ENCODE measurements at regions not wholly inside any gene's neighbourhood (a gene's known extent, or its start where the extent isn't known, plus 50 kb on each side); places are given as distances from the start of the nearest gene placed in this dataset.

GRCh38 chr15:77798847-77799246 lies 166.1 kb upstream of the LINGO1 start:
- no peak for TF ChIP-seq CTCF (IDR thresholded peaks at IDR 0.05; ENCODE audit: extremely low read depth, missing control alignments)
- no peak for DNase-seq (ENCODE audit: low spot score)

DNA sequence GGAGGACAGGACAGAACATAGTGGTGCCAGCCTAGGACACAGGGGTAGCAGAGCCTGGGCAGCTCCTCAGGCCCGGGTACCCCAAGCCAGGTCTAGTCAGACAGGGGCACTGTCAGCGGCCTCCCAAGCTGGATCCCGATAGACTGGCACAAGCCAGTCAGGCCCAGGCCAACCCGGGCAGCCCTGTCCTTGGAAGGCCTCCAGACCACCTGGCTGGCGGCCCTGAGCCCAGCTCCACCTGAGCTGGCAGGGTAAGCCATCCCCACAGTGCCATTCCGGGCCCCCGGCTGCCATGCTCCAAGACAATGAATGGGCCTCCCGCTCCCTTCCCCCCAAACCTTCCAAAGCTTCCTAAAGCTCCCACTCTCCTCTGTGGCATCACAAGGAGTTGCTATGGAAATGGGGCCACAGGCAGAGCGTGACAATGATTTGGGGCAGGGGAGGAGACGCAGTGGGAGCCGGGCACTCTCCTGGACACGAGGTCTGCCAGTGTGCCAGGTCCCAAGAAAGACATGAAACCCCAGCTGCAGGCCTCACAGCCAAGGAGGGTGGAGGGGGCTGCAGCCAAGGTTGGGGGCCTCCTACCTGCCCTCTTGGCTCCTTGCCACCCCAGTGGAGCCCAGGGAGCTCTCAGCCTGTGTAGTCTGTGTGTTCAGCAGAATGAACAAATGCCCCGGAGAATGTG lies 165.6 kb upstream of the LINGO1 start:
- DNase-seq (ENCODE audit: low spot score), result no peak
- no peak for TF ChIP-seq CTCF (IDR thresholded peaks at IDR 0.05; ENCODE audit: extremely low read depth, missing control alignments)

GRCh38 chr15:77797270-77797669 lies 164.6 kb upstream of the LINGO1 start:
- no peak for DNase-seq (ENCODE audit: low spot score)
- TF ChIP-seq CTCF (IDR thresholded peaks at IDR 0.05; ENCODE audit: extremely low read depth, missing control alignments), result no peak

- no peak for DNase-seq (ENCODE audit: low spot score)
- TF ChIP-seq CTCF (IDR thresholded peaks at IDR 0.05; ENCODE audit: extremely low read depth, missing control alignments), result no peak
Measured at GRCh38 chr15:77796046-77796729, 163.5 kb upstream of the LINGO1 start.

DNA sequence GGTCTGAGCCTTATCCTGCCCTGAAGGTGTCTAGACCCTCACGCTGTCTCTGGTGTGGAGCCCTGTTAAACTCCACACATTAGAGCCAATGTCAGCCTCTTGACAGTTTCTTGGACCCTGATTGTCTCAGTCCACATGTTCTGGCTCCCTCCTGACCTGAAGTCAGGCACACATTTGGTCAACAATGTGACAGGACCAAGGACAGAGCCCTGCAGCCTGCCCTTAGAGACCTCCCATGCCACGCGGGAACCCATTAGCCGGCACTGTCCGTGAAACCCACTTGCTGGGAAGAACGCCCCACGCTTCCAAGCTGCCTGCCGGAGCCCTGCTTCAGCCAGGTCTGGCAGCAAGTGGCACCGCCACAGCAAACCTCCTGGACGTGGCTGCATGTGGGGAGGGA lies 162.7 kb upstream of the LINGO1 start:
- DNase-seq (ENCODE audit: low spot score), result no peak
- no peak for TF ChIP-seq CTCF (IDR thresholded peaks at IDR 0.05; ENCODE audit: extremely low read depth, missing control alignments)

DNA sequence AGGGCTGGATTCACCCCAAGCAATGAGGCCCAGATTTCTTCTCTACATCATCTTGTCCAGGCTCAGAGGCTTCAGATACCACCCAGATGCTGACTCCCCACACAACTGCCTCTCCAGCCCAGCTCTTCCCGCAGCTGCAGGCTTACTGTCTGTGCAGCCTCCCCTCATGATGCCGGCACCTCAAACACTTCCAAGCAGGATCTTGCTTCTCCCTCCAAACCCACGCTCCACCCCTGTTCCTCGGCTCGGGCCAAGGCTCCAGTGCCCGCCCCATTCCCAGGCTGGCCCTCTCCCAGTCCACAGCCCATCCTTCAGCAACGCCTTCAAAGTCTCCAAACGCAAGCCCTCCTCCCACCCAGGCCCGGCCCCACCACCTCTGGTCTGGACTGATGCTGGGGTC lies 159.2 kb upstream of the LINGO1 start:
- TF ChIP-seq CTCF (IDR thresholded peaks at IDR 0.05; ENCODE audit: extremely low read depth, missing control alignments), result no peak
- no peak for DNase-seq (ENCODE audit: low spot score)

GRCh38 chr15:77790481-77790880 lies 157.8 kb upstream of the LINGO1 start:
- TF ChIP-seq CTCF (IDR thresholded peaks at IDR 0.05; ENCODE audit: extremely low read depth, missing control alignments), result no peak
- no peak for DNase-seq (ENCODE audit: low spot score)
